ENCODE measurements at regions not wholly inside any gene's neighbourhood (a gene's known extent, or its start where the extent isn't known, plus 50 kb on each side); places are given as distances from the start of the nearest gene placed in this dataset.

DNA sequence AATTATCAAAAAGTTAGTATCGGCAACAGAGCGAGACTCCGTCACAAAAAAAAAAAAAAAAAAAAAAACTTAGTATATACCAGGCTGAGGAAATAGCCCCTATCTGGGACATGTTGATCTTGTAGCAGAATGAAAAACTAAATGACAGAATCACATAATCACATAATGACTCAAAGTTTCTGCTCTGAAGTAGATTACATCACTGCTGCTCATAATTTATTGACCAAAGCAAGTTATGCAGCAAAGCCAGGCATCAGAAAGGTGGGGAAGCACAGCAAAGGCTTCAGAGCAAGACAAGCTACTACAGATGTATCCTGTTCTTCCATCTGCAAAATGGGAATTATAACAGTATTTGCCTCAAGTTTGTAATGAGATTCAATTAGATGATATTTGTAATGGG, 68.1 kb downstream of the BOD1L2 start (continued):
- TF ChIP-seq, protein P1, sequence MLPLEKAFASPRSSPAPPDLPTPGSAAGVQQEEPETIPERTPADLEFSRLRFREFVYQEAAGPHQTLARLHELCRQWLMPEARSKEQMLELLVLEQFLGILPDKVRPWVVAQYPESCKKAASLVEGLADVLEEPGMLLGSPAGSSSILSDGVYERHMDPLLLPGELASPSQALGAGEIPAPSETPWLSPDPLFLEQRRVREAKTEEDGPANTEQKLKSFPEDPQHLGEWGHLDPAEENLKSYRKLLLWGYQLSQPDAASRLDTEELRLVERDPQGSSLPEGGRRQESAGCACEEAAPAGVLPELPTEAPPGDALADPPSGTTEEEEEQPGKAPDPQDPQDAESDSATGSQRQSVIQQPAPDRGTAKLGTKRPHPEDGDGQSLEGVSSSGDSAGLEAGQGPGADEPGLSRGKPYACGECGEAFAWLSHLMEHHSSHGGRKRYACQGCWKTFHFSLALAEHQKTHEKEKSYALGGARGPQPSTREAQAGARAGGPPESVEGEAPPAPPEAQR (tag by site-specific recombination; IDR thresholded peaks at IDR 0.05): no peak

DNA sequence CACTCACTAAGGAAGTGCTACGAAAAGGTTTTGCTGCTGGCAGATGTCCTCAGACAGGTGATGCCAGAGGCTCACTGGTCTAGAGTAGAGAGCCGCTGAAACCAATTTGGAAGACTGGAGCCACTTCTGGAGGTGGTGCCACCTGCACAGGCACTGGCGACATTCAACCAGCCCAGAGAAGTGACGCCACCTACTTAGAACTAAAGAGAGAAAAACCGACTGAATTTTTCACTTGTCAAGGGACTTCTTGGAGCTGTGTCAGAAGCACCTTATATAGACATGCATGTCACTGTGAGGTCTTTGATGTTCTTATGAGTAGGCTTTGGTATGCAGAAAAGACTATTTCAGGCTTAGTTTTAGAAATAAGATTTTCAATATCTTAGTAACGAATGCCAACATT, 71.4 kb downstream of the BOD1L2 start:
- no peaks in the 10 kb centered on the region for H3K4me1 ChIP-seq (ENCODE audit: control insufficient read depth, insufficient read depth, low read length)
- CTCF ChIA-PET: interaction anchor here (1.2 to 1.3 kb wide), 2 partner anchors 8 to 82 kb away, joined by 3 to 4 read pairs; no protein-coding TSS in a partner anchor
- H3K9me3 ChIP-seq (ENCODE audit: control insufficient read depth, insufficient read depth, low read depth, low read length): no peaks in the 10 kb centered on the region
- H3K27ac ChIP-seq (ENCODE audit: extremely low read depth, low read depth, low read length): no peak overlapping the region
- H3K36me3 ChIP-seq (ENCODE audit: control insufficient read depth in 2 of 2, insufficient read depth in 1 of 2, low read length in 2 of 2): no peaks in the 10 kb centered on the region
- TF ChIP-seq GFI1B (tag by site-specific recombination; IDR thresholded peaks at IDR 0.05) (no peak), ZNF747 (tag by site-specific recombination; IDR thresholded peaks at IDR 0.05) (no peak), SCRT2 (tag by site-specific recombination; IDR thresholded peaks at IDR 0.05) (no peak), PRDM6 (tag by site-specific recombination; IDR thresholded peaks at IDR 0.05) (no peak), ZNF24 (tag by site-specific recombination; IDR thresholded peaks at IDR 0.05) (no peak), ZNF311 (tag by site-specific recombination; IDR thresholded peaks at IDR 0.05; ENCODE audit: borderline replicate concordance) (no peak), ZNF623 (tag by site-specific recombination; IDR thresholded peaks at IDR 0.05) (no peak), GLIS2 (tag by site-specific recombination; IDR thresholded peaks at IDR 0.05) (no peak), ZNF398 (tag by site-specific recombination; IDR thresholded peaks at IDR 0.05) (no peak), ZNF639 (tag by site-specific recombination; IDR thresholded peaks at IDR 0.05) (no peak), SP2 (tag by site-specific recombination; IDR thresholded peaks at IDR 0.05) (no peak), ZEB2 (tag by site-specific recombination; IDR thresholded peaks at IDR 0.05) (no peak), ZNF146 (tag by site-specific recombination; IDR thresholded peaks at IDR 0.05) (no peak), KLF8 (tag by site-specific recombination; IDR thresholded peaks at IDR 0.05) (no peak), ZNF76 (tag by site-specific recombination; IDR thresholded peaks at IDR 0.05; ENCODE audit: borderline replicate concordance, low read depth) (no peak)
- TF ChIP-seq, protein P2, sequence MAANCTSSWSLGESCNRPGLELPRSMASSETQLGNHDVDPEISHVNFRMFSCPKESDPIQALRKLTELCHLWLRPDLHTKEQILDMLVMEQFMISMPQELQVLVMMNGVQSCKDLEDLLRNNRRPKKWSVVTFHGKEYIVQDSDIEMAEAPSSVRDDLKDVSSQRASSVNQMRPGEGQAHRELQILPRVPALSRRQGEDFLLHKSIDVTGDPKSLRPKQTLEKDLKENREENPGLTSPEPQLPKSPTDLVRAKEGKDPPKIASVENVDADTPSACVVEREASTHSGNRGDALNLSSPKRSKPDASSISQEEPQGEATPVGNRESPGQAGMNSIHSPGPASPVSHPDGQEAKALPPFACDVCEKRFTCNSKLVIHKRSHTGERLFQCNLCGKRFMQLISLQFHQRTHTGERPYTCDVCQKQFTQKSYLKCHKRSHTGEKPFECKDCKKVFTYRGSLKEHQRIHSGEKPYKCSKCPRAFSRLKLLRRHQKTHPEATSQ (tag by site-specific recombination; IDR thresholded peaks at IDR 0.05): no peak
- POLR2A ChIA-PET: no interaction called here
- no peak overlapping the region for H3K4me3 ChIP-seq (ENCODE audit: low read depth, low read length)

- ChIA-PET POLR2A (no interaction called here), CTCF (no interaction called here)
- TF ChIP-seq ZNF571 (tag by site-specific recombination; IDR thresholded peaks at IDR 0.05) (no peak), MEIS1 (CRISPR knock-in tag; IDR thresholded peaks at IDR 0.05; ENCODE audit: borderline replicate concordance) (no peak), ZNF23 (tag by site-specific recombination; IDR thresholded peaks at IDR 0.05; ENCODE audit: borderline replicate concordance) (no peak), ZNF423 (tag by site-specific recombination; IDR thresholded peaks at IDR 0.05) (no peak), ZNF76 (tag by site-specific recombination; IDR thresholded peaks at IDR 0.05; ENCODE audit: borderline replicate concordance, low read depth) (no peak), ZNF184 (tag by site-specific recombination; IDR thresholded peaks at IDR 0.05) (no peak)
- H3K27ac ChIP-seq (ENCODE audit: extremely low read depth, low read depth, low read length): no peak overlapping the region
- no peaks in the 10 kb centered on the region for H3K4me1 ChIP-seq (ENCODE audit: control insufficient read depth, insufficient read depth, low read length)
- H3K4me3 ChIP-seq (ENCODE audit: low read depth, low read length): no peak overlapping the region
- no peaks in the 10 kb centered on the region for H3K36me3 ChIP-seq (ENCODE audit: control insufficient read depth in 2 of 2, insufficient read depth in 1 of 2, low read length in 2 of 2)
- no peaks in the 10 kb centered on the region for H3K9me3 ChIP-seq (ENCODE audit: control insufficient read depth, insufficient read depth, low read depth, low read length)
These were observed 73.1 kb downstream of the BOD1L2 start for GRCh38 chr18:57219964-57220363.
